Large intestine (tissue), 3 donors: ENCODE measurements at regions not wholly inside any gene's neighbourhood (a gene's known extent, or its start where the extent isn't known, plus 50 kb on each side); places are given as distances from the start of the nearest gene placed in this dataset.
"Not testable (repeated sequence)": the region's sequence is repeated elsewhere in the genome, so short reads cannot be mapped to it uniquely, and the experiment has no call there.

ENCODE experiments used
- DNase-seq, 2 donors: peaks; one replicate each; pipeline versions ENCODE4 v3.0.0 to v3.0.0-alpha.2; 2013
- H3K27ac ChIP-seq: one replicate; pipeline ENCODE4 v1.5.1; 2013; ENCODE audit warnings: low read length
- H3K27me3 ChIP-seq: 2 replicates; pipeline ENCODE4 v1.6.1; 2013; ENCODE audit warnings: low read length; ENCODE audit not compliant: control insufficient read depth, insufficient read depth
- H3K36me3 ChIP-seq: 2 replicates; pipeline ENCODE4 v1.6.1; 2013; ENCODE audit warnings: low read length; ENCODE audit not compliant: control insufficient read depth, insufficient read depth
- H3K4me1 ChIP-seq: one replicate; pipeline ENCODE4 v1.6.1; 2013; ENCODE audit warnings: low read length; ENCODE audit not compliant: control insufficient read depth, insufficient read depth
- H3K4me3 ChIP-seq: one replicate; pipeline ENCODE4 v1.5.1; 2013; ENCODE audit warnings: low read length
- H3K9me3 ChIP-seq: one replicate; pipeline ENCODE4 v1.6.1; 2013; ENCODE audit warnings: mild to moderate bottlenecking, low read depth, low read length, moderate library complexity; ENCODE audit not compliant: control insufficient read depth
- WGBS: methylation state at CpG from one replicate; pipeline ENCODE4 v1.1.5; 2013; ENCODE audit warnings: low lambda C conversion rate; ENCODE audit not compliant: insufficient coverage; 5-methylcytosine and 5-hydroxymethylcytosine counted together

DNA sequence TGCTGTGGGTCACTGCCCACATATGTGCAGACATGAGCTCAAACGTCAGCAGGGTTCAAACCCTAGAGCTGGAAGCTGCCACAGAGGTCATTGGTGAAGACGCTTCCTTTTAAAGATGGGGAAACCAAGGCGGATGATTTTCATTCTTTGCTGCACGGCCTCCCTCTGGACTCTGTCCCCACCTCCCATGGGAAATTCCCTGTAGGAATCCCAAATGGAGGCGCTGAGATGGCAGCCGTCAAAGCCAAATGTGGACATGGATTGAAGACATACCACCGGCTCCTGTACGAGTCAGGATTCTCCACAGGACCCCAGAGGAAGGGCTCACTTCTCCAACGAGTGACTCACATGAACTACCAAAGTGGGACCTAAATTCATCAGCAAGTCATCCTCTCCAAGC lies 286.4 kb downstream of the CRLF2 start:
- H3K4me3 ChIP-seq = no peak overlapping the region
- no peak overlapping the region for H3K27ac ChIP-seq
- WGBS = no CpG with 5 or more reads among the region's 9 CpGs
- DNase-seq = no peak
- no peaks in the 10 kb centered on the region for H3K4me1 ChIP-seq
- H3K36me3 ChIP-seq = no peaks in the 10 kb centered on the region
- peaks cover 5% of the 10 kb centered on the region for H3K9me3 ChIP-seq
- H3K27me3 ChIP-seq = no peaks in the 10 kb centered on the region

DNA sequence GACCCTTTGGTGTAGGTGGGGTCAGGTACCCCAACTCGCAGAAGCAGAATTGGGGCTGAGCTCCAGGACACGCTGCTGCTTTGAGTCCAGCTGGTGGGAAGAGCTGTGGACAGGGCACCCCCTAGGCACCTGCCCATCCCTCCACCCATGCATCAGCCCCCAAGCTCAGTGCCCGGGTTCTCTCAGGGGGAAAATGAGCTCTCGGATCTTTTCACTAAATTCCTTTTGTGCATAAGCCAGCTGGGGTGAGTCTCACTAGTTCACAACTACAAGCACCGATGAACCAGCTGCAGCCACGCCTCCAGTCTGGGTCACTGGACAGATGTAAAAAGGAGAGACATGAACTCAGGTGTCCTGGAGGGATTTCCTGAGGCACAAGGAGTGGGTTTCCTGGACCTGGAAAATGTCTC lies 286.8 kb downstream of the CRLF2 start:
- Histone ChIP-seq H3K4me3 (no peak overlapping the region), H3K36me3 (no peaks in the 10 kb centered on the region), H3K27me3 (no peaks in the 10 kb centered on the region), H3K9me3 (peaks cover 5% of the 10 kb centered on the region), H3K27ac (no peak overlapping the region), H3K4me1 (no peaks in the 10 kb centered on the region)
- no CpG with 5 or more reads among the region's 6 CpGs for WGBS
- no peak for DNase-seq

- 95% methylated on average over 2 of the region's 2 CpGs for WGBS
- H3K9me3 ChIP-seq = peaks cover 5% of the 10 kb centered on the region
Measured at GRCh38 chrX:925094-925493, 287.4 kb downstream of the CRLF2 start.

DNA sequence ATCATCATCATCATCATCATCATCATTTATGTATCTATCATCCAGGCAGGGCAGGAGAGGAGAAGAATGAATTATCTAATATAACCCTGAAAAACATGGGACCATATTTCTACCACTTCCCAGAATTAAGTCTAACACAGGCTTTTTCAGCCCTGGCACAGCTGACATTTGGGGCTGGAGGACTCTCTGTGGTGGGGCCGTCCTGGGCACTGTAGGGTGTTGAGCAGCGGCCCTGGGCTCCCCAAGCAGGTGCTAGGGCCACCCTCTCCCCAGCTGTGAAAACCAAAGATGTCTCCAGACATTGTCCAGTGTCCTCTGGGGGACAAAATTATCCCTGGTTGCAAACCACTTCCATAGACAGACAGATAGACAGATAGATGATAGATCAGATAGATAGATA lies 288.4 kb downstream of the CRLF2 start:
- no peak overlapping the region for H3K27ac ChIP-seq
- H3K4me3 ChIP-seq = no peak overlapping the region
- H3K36me3 ChIP-seq = no peaks in the 10 kb centered on the region
- DNase-seq = no peak
- H3K27me3 ChIP-seq = no peaks in the 10 kb centered on the region
- no peaks in the 10 kb centered on the region for H3K4me1 ChIP-seq
- peaks cover 5% of the 10 kb centered on the region for H3K9me3 ChIP-seq
- WGBS = no CpG with 5 or more reads among the region's 2 CpGs

More at GRCh38 chrX:925094-925493, 287.4 kb downstream of the CRLF2 start:
- Histone ChIP-seq H3K27me3 (no peaks in the 10 kb centered on the region), H3K27ac (no peak overlapping the region), H3K4me1 (no peaks in the 10 kb centered on the region), H3K4me3 (no peak overlapping the region), H3K36me3 (no peaks in the 10 kb centered on the region)
- no peak for DNase-seq

DNA sequence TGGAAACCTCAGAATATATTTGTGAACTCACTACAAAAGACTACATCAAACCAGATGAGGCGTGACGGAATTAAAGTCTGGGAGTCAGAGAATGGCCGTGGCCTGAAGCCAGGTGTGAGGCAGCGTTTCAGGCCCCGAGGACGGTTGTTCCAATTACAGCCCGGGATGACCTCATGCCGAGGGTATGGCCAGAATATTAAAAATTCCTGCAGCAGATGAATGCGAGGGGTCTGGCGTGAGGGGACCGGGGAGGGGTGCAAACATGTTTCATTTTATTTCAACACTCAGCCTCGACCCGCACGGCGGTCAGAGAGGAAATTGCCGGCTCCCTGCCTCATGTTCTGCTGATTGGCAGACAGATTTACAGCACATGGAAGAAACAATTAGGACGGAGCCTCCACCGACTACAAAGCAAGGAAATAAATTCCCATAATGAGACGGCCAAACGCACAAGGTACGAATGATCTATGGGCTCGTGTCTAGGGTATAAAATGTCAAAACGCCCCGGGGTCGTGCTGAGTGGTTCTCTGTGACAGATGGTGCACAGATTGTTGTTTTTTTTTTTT lies 289.7 kb downstream of the SHOX start:
- WGBS = no CpG with 5 or more reads among the region's 25 CpGs
- no peak overlapping the region for H3K27ac ChIP-seq
- no peaks in the 10 kb centered on the region for H3K4me1 ChIP-seq

DNA sequence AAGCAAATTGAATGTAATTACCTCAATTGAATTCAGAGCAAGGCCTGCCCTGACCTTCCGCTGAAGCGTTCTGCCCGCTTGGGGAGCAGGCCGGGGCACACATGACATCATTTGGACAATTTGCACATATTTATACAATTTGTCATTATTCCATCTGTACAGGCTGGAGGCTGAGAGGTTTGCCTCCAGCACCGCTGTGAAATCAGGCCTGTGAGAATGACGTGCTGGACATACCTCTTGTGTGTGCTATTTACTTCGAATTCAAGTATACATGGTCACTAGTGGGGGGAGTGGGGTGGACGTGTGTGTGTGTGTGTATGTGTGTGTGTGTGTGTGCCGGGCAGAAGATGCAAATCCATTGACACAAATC lies 285.6 kb downstream of the SHOX start:
- H3K36me3 ChIP-seq = no peaks in the 10 kb centered on the region
- H3K27me3 ChIP-seq = no peaks in the 10 kb centered on the region
- no peaks in the 10 kb centered on the region for H3K4me1 ChIP-seq
- WGBS = no CpG with 5 or more reads among the region's 9 CpGs
- H3K4me3 ChIP-seq = no peak overlapping the region
- H3K9me3 ChIP-seq = no peaks in the 10 kb centered on the region
- no peak overlapping the region for H3K27ac ChIP-seq
- DNase-seq = no peak

More for the DNA sequence above, 289.7 kb downstream of the SHOX start:
- no peak for DNase-seq
- H3K9me3 ChIP-seq = peaks cover 5% of the 10 kb centered on the region
- no peaks in the 10 kb centered on the region for H3K36me3 ChIP-seq
- no peak overlapping the region for H3K4me3 ChIP-seq
- no peaks in the 10 kb centered on the region for H3K27me3 ChIP-seq

GRCh38 chrX:915427-916229 lies 285.0 kb downstream of the SHOX start:
- no peaks in the 10 kb centered on the region for H3K27me3 ChIP-seq
- WGBS = no CpG with 5 or more reads among the region's 15 CpGs
- H3K36me3 ChIP-seq = no peaks in the 10 kb centered on the region
- no peaks in the 10 kb centered on the region for H3K4me1 ChIP-seq
- DNase-seq = no peak
- no peak overlapping the region for H3K4me3 ChIP-seq
- H3K27ac ChIP-seq = no peak overlapping the region
- no peaks in the 10 kb centered on the region for H3K9me3 ChIP-seq

- no peaks in the 10 kb centered on the region for H3K36me3 ChIP-seq
- H3K4me3 ChIP-seq = no peak overlapping the region
- H3K27ac ChIP-seq = no peak overlapping the region
- no peak for DNase-seq
- no peaks in the 10 kb centered on the region for H3K4me1 ChIP-seq
- no peaks in the 10 kb centered on the region for H3K9me3 ChIP-seq
- no peaks in the 10 kb centered on the region for H3K27me3 ChIP-seq
Measured at GRCh38 chrX:914206-914605, 283.6 kb downstream of the SHOX start.

GRCh38 chrX:912677-913076 lies 282.1 kb downstream of the SHOX start:
- Histone ChIP-seq H3K36me3 (no peaks in the 10 kb centered on the region), H3K4me3 (no peak overlapping the region), H3K9me3 (no peaks in the 10 kb centered on the region), H3K27me3 (no peaks in the 10 kb centered on the region), H3K4me1 (no peaks in the 10 kb centered on the region), H3K27ac (no peak overlapping the region)
- DNase-seq = peak in 1 of 2 donors; percentile 27
- WGBS = no CpG with 5 or more reads among the region's 11 CpGs

DNA sequence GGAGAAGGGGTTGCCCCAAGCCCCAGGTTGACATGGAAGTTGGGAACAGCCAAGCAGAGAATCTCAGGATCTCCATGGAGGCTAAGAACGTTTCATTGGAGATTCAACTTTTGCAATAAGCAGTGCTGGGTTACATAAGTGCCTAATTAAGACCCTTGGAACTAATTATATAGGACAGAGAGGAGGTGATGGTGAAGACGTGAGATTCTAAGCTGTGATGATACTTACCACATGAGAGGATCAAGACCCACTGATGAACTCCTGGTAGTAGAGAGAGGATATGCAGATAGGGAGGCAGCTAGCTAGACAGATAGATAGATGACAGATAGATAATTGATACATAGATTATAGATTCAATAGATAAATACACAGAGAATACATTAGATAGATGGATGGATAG lies 278.5 kb downstream of the SHOX start:
- H3K27ac ChIP-seq, H3K4me3 ChIP-seq, H3K36me3 ChIP-seq, H3K4me1 ChIP-seq, DNase-seq, H3K27me3 ChIP-seq, H3K9me3 ChIP-seq: not testable (repeated sequence)
- WGBS = no CpG with 5 or more reads among the region's 2 CpGs

GRCh38 chrX:906586-906985 lies 276.0 kb downstream of the SHOX start:
- Histone ChIP-seq H3K4me3 (no peak overlapping the region), H3K9me3 (peaks cover 7% of the 10 kb centered on the region), H3K27ac (no peak overlapping the region), H3K4me1 (no peaks in the 10 kb centered on the region), H3K27me3 (no peaks in the 10 kb centered on the region), H3K36me3 (no peaks in the 10 kb centered on the region)
- no peak for DNase-seq
- WGBS = no CpG with 5 or more reads among the region's 3 CpGs
